H1 (cell line): ENCODE measurements at regions not wholly inside any gene's neighbourhood (a gene's known extent, or its start where the extent isn't known, plus 50 kb on each side); places are given as distances from the start of the nearest gene placed in this dataset.

ENCODE experiments used
- CTCF ChIA-PET: fragments of 300-600 bp; sonication (Branson Sonifier 250); formaldehyde crosslinking; loops from one replicate; lab custom pipeline; 2021; ENCODE audit not compliant: partially characterized antibody; lab: Charles Lee
- POLR2A ChIA-PET: fragments of 300-600 bp; sonication (Branson Sonifier 250); formaldehyde crosslinking; loops from one replicate; lab custom pipeline; 2021; ENCODE audit warnings: inconsistent platforms; ENCODE audit not compliant: partially characterized antibody; lab: Charles Lee
- DNase-seq, 2 experiments: peaks; one replicate each; pipeline versions ENCODE4 v3.0.0 to v3.0.0-alpha.2; 2010 to 2022; ENCODE audit warnings: low spot score in 2 of 2, low read depth in 1 of 2, mixed read lengths in 1 of 2
- FAIRE-seq: peaks from 2 replicates; lab custom pipeline; 2011; peaks lifted over from hg19 to GRCh38; lab: Jason Lieb, UNC
- H2AFZ ChIP-seq: 2 replicates; pipeline ENCODE4 v1.8.1; 2012; ENCODE audit warnings: low read length, inconsistent platforms
- H2AK5ac ChIP-seq: 2 replicates; pipeline ENCODE4 v1.6.1; 2013; ENCODE audit warnings: low read depth, low read length
- H2BK120ac ChIP-seq: replicated peaks from 2 replicates; pipeline ENCODE3; 2013; ENCODE audit warnings: low read depth, low read length, inconsistent platforms
- H2BK12ac ChIP-seq: 2 replicates; pipeline ENCODE4 v1.6.1; 2013; ENCODE audit warnings: low read depth, low read length
- H2BK15ac ChIP-seq: 2 replicates; pipeline ENCODE4 v1.6.1; 2013; ENCODE audit warnings: low read length
- H2BK20ac ChIP-seq: 2 replicates; pipeline ENCODE4 v1.6.1; 2013; ENCODE audit warnings: low read length
- H2BK5ac ChIP-seq: 2 replicates; pipeline ENCODE4 v1.6.1; 2013; ENCODE audit warnings: low read depth, low read length
- H3K14ac ChIP-seq: 2 replicates; pipeline ENCODE4 v1.6.1; 2013; ENCODE audit warnings: inconsistent platforms; ENCODE audit not compliant: insufficient read length
- H3K18ac ChIP-seq: 2 replicates; pipeline ENCODE4 v1.6.1; 2013; ENCODE audit warnings: low read length; ENCODE audit errors: extremely low read depth
- H3K23ac ChIP-seq: 2 replicates; pipeline ENCODE4 v1.6.1; 2013; ENCODE audit warnings: inconsistent platforms; ENCODE audit not compliant: insufficient read length
- H3K23me2 ChIP-seq: 2 replicates; pipeline ENCODE4 v1.6.1; 2013; ENCODE audit warnings: low read depth, low read length
- H3K27ac ChIP-seq: 2 replicates; pipeline ENCODE4 v1.6.1; 2011; ENCODE audit warnings: low read depth, low read length, inconsistent platforms
- H3K27me3 ChIP-seq, 4 experiments: replicated peaks in 1 of 4; 1 replicate in 1 of 4; 2 replicates in 3 of 4; pipeline versions ENCODE4 v1.6.1 to v1.8.1; 2011 to 2013; ENCODE audit warnings: low read length in 3 of 4, mild to moderate bottlenecking in 3 of 4, inconsistent platforms in 2 of 4, mixed read lengths in 2 of 4, moderate library complexity in 1 of 4; ENCODE audit not compliant: control insufficient read depth in 3 of 4, insufficient read depth in 3 of 4; ENCODE audit errors: extremely low read depth in 1 of 4
- H3K36me3 ChIP-seq, 4 experiments: 2 replicates each; pipeline versions ENCODE4 v1.6.1 to v1.8.1; 2011 to 2013; ENCODE audit warnings: mild to moderate bottlenecking in 4 of 4, low read length in 3 of 4, moderate library complexity in 2 of 4, control low read depth in 1 of 4, inconsistent platforms in 1 of 4; ENCODE audit not compliant: insufficient read depth in 4 of 4, control insufficient read depth in 2 of 4
- H3K4ac ChIP-seq: replicated peaks from 2 replicates; pipeline ENCODE3; 2013; ENCODE audit warnings: low read length, low read depth, mixed read lengths, inconsistent platforms; ENCODE audit not compliant: insufficient read length
- H3K4me1 ChIP-seq, 4 experiments: replicated peaks in 1 of 4; 1 replicate in 1 of 4; 2 replicates in 3 of 4; pipeline versions ENCODE4 v1.6.1 to v1.8.1; 2011 to 2013; ENCODE audit warnings: low read length in 3 of 4, inconsistent platforms in 2 of 4, mixed read lengths in 1 of 4; ENCODE audit not compliant: insufficient read depth in 4 of 4, control insufficient read depth in 3 of 4
- H3K4me2 ChIP-seq, 2 experiments: 2 replicates each; pipeline versions ENCODE4 v1.6.1 to v1.8.1; 2011 to 2013; ENCODE audit warnings: low read depth in 2 of 2, low read length in 2 of 2, control low read depth in 1 of 2, inconsistent platforms in 1 of 2, mild to moderate bottlenecking in 1 of 2; ENCODE audit not compliant: insufficient read depth in 1 of 2
- H3K4me3 ChIP-seq, 4 experiments: fragments of 200-600, 300-600 bp in 1 of 4; sonication (generic), shearing (Covaris generic), sonication (Bioruptor Twin) in 1 of 4; 2 replicates each; pipeline versions ENCODE4 v1.5.1 to v1.8.1; 2011 to 2016; ENCODE audit warnings: low read length in 4 of 4, low read depth in 3 of 4, control low read depth in 2 of 4, inconsistent platforms in 2 of 4, mild to moderate bottlenecking in 2 of 4, mixed read lengths in 1 of 4, moderate library complexity in 1 of 4; ENCODE audit not compliant: insufficient read depth in 2 of 4; ENCODE audit errors: extremely low read depth in 1 of 4
- H3K56ac ChIP-seq: replicated peaks from 2 replicates; pipeline ENCODE3; 2013; ENCODE audit warnings: low read depth, mild to moderate bottlenecking, mixed read lengths, low read length, inconsistent platforms; ENCODE audit not compliant: insufficient read length
- H3K79me1 ChIP-seq: 2 replicates; pipeline ENCODE4 v1.6.1; 2013; ENCODE audit warnings: low read depth, low read length, control low read depth
- H3K79me2 ChIP-seq, 2 experiments: 2 replicates each; pipeline versions ENCODE4 v1.6.1 to v1.8.1; 2012 to 2013; ENCODE audit warnings: low read length in 2 of 2, mild to moderate bottlenecking in 2 of 2, inconsistent platforms in 1 of 2; ENCODE audit not compliant: insufficient read depth in 2 of 2, control insufficient read depth in 1 of 2
- H3K9ac ChIP-seq, 4 experiments: replicated peaks in 1 of 4; 1 replicate in 1 of 4; 2 replicates in 3 of 4; pipeline versions ENCODE4 v1.6.1 to v1.8.1; 2011 to 2013; ENCODE audit warnings: low read depth in 3 of 4, low read length in 3 of 4, control low read depth in 2 of 4, mild to moderate bottlenecking in 2 of 4, moderate library complexity in 2 of 4, inconsistent platforms in 1 of 4; ENCODE audit errors: extremely low read depth in 1 of 4
- H3K9me3 ChIP-seq, 2 experiments: 2 replicates each; pipeline versions ENCODE4 v1.6.1 to v1.8.1; 2012 to 2013; ENCODE audit warnings: mild to moderate bottlenecking in 2 of 2, moderate library complexity in 2 of 2, control low read depth in 1 of 2, inconsistent platforms in 1 of 2, low read depth in 1 of 2, low read length in 1 of 2, mixed read lengths in 1 of 2; ENCODE audit not compliant: insufficient read depth in 2 of 2
- H4K20me1 ChIP-seq, 2 experiments: replicated peaks in 1 of 2; 2 replicates each; pipeline versions ENCODE3 to v1.8.1; 2011 to 2013; ENCODE audit warnings: inconsistent platforms in 2 of 2, low read length in 2 of 2, mild to moderate bottlenecking in 1 of 2; ENCODE audit not compliant: insufficient read depth in 2 of 2, control insufficient read depth in 1 of 2
- H4K5ac ChIP-seq: 2 replicates; pipeline ENCODE4 v1.6.1; 2013; ENCODE audit warnings: low read length, low read depth, mixed read lengths, inconsistent platforms; ENCODE audit not compliant: insufficient read length
- H4K8ac ChIP-seq: 2 replicates; pipeline ENCODE4 v1.8.0; 2013; ENCODE audit warnings: mild to moderate bottlenecking, moderate library complexity, low read length, inconsistent platforms; ENCODE audit not compliant: insufficient read depth; ENCODE audit errors: extremely low read depth
- H4K91ac ChIP-seq: replicated peaks from 2 replicates; pipeline ENCODE3; 2013; ENCODE audit warnings: low read length, mixed read lengths, inconsistent platforms; ENCODE audit not compliant: insufficient read length
- ATF3 ChIP-seq: IDR thresholded peaks from 2 replicates; pipeline ENCODE4 v1.6.1; 2011; ENCODE audit warnings: low read depth, mild to moderate bottlenecking, low read length; ENCODE audit not compliant: insufficient read depth
- CBX8 ChIP-seq: fragments of 300-800, 300-1000 bp; sonication (generic); IDR thresholded peaks from 2 replicates; pipeline ENCODE4 v1.7.1; 2016; ENCODE audit warnings: low read depth, low read length, borderline replicate concordance
- CHD2 ChIP-seq: IDR thresholded peaks from 2 replicates; pipeline ENCODE4 v1.6.1; 2012; ENCODE audit warnings: low read length, improper control_type of control experiment
- GTF2F1 ChIP-seq: IDR thresholded peaks from 2 replicates; pipeline ENCODE4 v1.6.1; 2012; ENCODE audit warnings: low read depth, low read length, improper control_type of control experiment, borderline replicate concordance
- PHF8 ChIP-seq: fragments of 200-600 bp; sonication (generic); conservative IDR thresholded peaks from 2 replicates; pipeline ENCODE4 v1.7.1; 2012; ENCODE audit warnings: low read depth, mild to moderate bottlenecking, inconsistent platforms, low read length, moderate library complexity
- POLR2A ChIP-seq, 2 experiments: IDR thresholded peaks; 1 replicate in 1 of 2; 2 replicates in 1 of 2; pipeline ENCODE4 v1.6.1; 2011; ENCODE audit warnings: low read depth in 2 of 2, low read length in 2 of 2, mild to moderate bottlenecking in 2 of 2; ENCODE audit errors: control extremely low read depth in 1 of 2
- POU5F1 ChIP-seq: IDR thresholded peaks from 2 replicates; pipeline ENCODE4 v1.6.1; 2011; ENCODE audit warnings: low read depth, mild to moderate bottlenecking, low read length, moderate library complexity
- RXRA ChIP-seq: IDR thresholded peaks from 2 replicates; pipeline ENCODE4 v1.6.1; 2011; ENCODE audit warnings: low read depth, mild to moderate bottlenecking, low read length, moderate library complexity; ENCODE audit not compliant: insufficient read depth
- TAF7 ChIP-seq: optimal IDR thresholded peaks from 2 replicates; pipeline ENCODE3; 2011; ENCODE audit warnings: low read depth, mild to moderate bottlenecking, inconsistent platforms, low read length, moderate library complexity, borderline replicate concordance
- WGBS, 2 experiments: shearing (Covaris generic) in 1 of 2; methylation state at CpG; one replicate each; pipeline versions ENCODE4 v1.1.6 to v1.1.7; 2013 to 2015; ENCODE audit warnings: low lambda C conversion rate in 2 of 2, mixed read lengths in 2 of 2, inconsistent platforms in 1 of 2, low coverage in 1 of 2, missing lambda C conversion rate in 1 of 2; ENCODE audit not compliant: insufficient replicate concordance in 2 of 2, insufficient coverage in 1 of 2, insufficient read length in 1 of 2; ENCODE audit errors: extremely low coverage in 1 of 2, missing lambda C conversion rate in 1 of 2; 5-methylcytosine and 5-hydroxymethylcytosine counted together

- Histone ChIP-seq H3K9me3 (peaks cover 18 to 34% of the 10 kb centered on the region in 2 experiments), H4K5ac (no peak overlapping the region), H3K27me3 (no peaks in the 10 kb centered on the region), H2AFZ (no peak overlapping the region), H2BK5ac (no peak overlapping the region), H2BK15ac (no peak overlapping the region), H3K79me2 (no peaks in the 10 kb centered on the region), H3K14ac (no peak overlapping the region), H3K56ac (no peak overlapping the region), H2BK120ac (no peak overlapping the region), H4K91ac (no peak overlapping the region), H3K4me2 (no peak overlapping the region), H3K9ac (no peak overlapping the region), H3K36me3 (no peaks in the 10 kb centered on the region; a peak in 1 of 8 replicates), H3K4ac (no peak overlapping the region), H3K23ac (no peak overlapping the region), H3K27ac (no peak overlapping the region), H2AK5ac (no peak overlapping the region), H3K4me3 (no peak overlapping the region), H2BK20ac (no peak overlapping the region), H3K18ac (no peak overlapping the region), H2BK12ac (no peak overlapping the region), H3K4me1 (no peaks in the 10 kb centered on the region), H3K23me2 (no peaks in the 10 kb centered on the region), H3K79me1 (no peaks in the 10 kb centered on the region), H4K20me1 (no peaks in the 10 kb centered on the region), H4K8ac (no peak overlapping the region)
- ChIA-PET CTCF (interaction anchor here (0.6 kb wide), 1 partner anchor 1308 kb away, joined by 3 read pairs; no protein-coding TSS in a partner anchor), POLR2A (no interaction called here)
- 78% methylated on average over 1 of the region's 1 CpG; no CpG with 5 or more reads in 1 of the 2 experiments for WGBS, 2 experiments
- no peak for FAIRE-seq
- no peak for DNase-seq
- TF ChIP-seq CBX8 = no peak
- TF ChIP-seq RXRA = no peak
- no peak for TF ChIP-seq POLR2A (IDR thresholded peaks at IDR 0.05; ENCODE audit: control extremely low read depth in 1 of 2, low read depth in 2 of 2, low read length in 2 of 2)
- TF ChIP-seq CHD2 = no peak
- no peak for TF ChIP-seq TAF7
- no peak for TF ChIP-seq PHF8
- no peak for TF ChIP-seq GTF2F1
- TF ChIP-seq POU5F1 = no peak
- no peak for TF ChIP-seq ATF3
Observed at GRCh38 chr6:71558974-71559373, 270.4 kb downstream of the OGFRL1 start.
